ENCODE measurements at regions not wholly inside any gene's neighbourhood (a gene's known extent, or its start where the extent isn't known, plus 50 kb on each side); places are given as distances from the start of the nearest gene placed in this dataset.

DNA sequence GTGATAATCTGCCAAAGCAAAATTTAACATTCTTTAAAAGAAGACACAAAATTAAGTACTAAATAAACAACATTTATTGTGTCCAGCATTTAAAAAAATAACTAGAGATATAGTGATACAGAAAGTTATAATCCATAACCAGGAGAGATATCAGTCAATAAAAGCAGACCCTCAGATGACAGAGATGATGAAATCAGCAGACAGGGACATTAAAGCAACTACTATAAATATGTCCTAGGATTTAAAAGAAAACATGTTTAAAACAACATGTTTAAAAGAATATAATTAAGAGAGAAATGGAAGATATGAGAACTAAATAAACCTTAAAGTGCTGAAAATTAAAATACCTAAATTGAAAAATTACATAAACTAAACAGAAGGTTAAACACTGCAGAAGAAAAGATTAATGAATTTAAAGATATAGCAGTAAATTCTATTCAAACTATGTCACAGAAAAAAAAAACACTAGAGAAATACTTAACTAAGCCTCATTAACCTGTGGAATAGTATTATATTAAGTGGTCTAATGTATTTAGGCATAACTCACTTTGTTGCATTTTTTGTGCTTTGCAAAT is 261.2 kb upstream of the NR5A2 start:
- TF ChIP-seq, protein P1, sequence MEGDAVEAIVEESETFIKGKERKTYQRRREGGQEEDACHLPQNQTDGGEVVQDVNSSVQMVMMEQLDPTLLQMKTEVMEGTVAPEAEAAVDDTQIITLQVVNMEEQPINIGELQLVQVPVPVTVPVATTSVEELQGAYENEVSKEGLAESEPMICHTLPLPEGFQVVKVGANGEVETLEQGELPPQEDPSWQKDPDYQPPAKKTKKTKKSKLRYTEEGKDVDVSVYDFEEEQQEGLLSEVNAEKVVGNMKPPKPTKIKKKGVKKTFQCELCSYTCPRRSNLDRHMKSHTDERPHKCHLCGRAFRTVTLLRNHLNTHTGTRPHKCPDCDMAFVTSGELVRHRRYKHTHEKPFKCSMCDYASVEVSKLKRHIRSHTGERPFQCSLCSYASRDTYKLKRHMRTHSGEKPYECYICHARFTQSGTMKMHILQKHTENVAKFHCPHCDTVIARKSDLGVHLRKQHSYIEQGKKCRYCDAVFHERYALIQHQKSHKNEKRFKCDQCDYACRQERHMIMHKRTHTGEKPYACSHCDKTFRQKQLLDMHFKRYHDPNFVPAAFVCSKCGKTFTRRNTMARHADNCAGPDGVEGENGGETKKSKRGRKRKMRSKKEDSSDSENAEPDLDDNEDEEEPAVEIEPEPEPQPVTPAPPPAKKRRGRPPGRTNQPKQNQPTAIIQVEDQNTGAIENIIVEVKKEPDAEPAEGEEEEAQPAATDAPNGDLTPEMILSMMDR (IDR thresholded peaks at IDR 0.05): no peak
- no peak for DNase-seq (ENCODE audit: low spot score)
- ATAC-seq (ENCODE audit: insufficient number of reproducible peaks, low FRiP score, low read depth): no peak
- no peak overlapping the region for H3K4me3 ChIP-seq
- H3K27me3 ChIP-seq (replicated peaks; ENCODE audit: insufficient read depth): no peaks in the 10 kb centered on the region
- H3K4me1 ChIP-seq (ENCODE audit: control insufficient read depth in 1 of 2, low read depth in 2 of 2): no peaks in the 10 kb centered on the region
- no peak overlapping the region for H3K27ac ChIP-seq
- H3K36me3 ChIP-seq: no peaks in the 10 kb centered on the region
- peaks cover 13% of the 10 kb centered on the region for H3K9me3 ChIP-seq

DNA sequence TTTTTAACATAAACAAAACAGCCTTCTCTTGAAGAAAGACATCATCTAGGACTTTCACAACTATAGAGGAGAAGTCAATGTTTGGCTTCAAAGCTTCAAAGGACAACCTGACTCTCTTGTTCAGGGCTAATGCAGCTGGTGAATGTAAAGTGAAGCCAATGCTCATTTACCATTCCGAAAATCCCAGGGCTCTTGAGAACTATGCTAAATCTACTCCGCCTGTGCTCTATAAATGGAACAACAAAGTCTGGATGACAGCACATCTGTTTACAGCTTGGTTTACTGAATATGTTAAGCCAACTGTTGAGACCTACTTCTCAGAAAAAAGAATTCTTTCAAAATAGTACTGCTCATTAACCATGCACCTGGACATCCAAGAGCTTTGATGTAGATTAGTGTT is 259.8 kb upstream of the NR5A2 start:
- H3K9me3 ChIP-seq: peaks cover 13% of the 10 kb centered on the region
- no peaks in the 10 kb centered on the region for H3K4me1 ChIP-seq (ENCODE audit: control insufficient read depth in 1 of 2, low read depth in 2 of 2)
- TF ChIP-seq, protein P1 (IDR thresholded peaks at IDR 0.05): no peak
- DNase-seq (ENCODE audit: low spot score): no peak
- H3K36me3 ChIP-seq: no peaks in the 10 kb centered on the region
- ATAC-seq (ENCODE audit: insufficient number of reproducible peaks, low FRiP score, low read depth): no peak
- no peak overlapping the region for H3K4me3 ChIP-seq
- H3K27ac ChIP-seq: no peak overlapping the region
- no peaks in the 10 kb centered on the region for H3K27me3 ChIP-seq (replicated peaks; ENCODE audit: insufficient read depth)

DNA sequence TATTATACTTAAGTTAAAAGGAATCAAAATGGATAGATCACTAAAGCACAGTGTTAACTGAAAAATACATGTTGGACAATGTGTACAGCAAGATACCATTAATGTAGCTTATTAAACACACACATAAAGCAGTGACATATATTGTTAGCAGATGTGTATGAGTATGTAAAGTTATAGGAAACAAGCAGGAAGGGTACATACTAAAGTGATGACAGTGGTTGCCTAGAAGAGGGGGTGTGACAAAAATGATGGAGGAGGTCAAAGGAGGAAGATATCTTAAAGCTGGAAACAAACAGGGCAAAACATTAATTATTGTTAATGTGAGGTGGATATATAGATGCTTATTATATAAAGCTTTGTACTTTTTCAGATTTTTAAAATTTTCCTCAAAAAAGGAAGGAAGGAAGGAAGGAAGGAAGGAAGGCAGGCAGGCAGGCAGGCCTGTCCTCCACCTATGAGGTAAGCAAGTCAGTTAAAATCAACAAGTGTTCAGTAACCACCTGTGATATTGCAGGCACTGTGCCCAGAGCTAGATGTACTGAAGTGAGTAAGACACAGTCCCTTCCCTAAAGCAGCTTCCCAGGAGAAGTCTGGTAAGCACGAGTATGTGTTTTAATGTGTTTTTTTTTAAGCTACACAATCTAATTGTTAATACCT is 252.9 kb upstream of the NR5A2 start:
- Histone ChIP-seq H3K4me3 (no peak overlapping the region), H3K27me3 (replicated peaks; ENCODE audit: insufficient read depth) (no peaks in the 10 kb centered on the region), H3K27ac (no peak overlapping the region), H3K4me1 (ENCODE audit: control insufficient read depth in 1 of 2, low read depth in 2 of 2) (no peaks in the 10 kb centered on the region), H3K36me3 (no peaks in the 10 kb centered on the region), H3K9me3 (no peaks in the 10 kb centered on the region)
- no peak for ATAC-seq (ENCODE audit: insufficient number of reproducible peaks, low FRiP score, low read depth)
- TF ChIP-seq, protein P1 (IDR thresholded peaks at IDR 0.05): no peak
- no peak for DNase-seq (ENCODE audit: low spot score)

DNA sequence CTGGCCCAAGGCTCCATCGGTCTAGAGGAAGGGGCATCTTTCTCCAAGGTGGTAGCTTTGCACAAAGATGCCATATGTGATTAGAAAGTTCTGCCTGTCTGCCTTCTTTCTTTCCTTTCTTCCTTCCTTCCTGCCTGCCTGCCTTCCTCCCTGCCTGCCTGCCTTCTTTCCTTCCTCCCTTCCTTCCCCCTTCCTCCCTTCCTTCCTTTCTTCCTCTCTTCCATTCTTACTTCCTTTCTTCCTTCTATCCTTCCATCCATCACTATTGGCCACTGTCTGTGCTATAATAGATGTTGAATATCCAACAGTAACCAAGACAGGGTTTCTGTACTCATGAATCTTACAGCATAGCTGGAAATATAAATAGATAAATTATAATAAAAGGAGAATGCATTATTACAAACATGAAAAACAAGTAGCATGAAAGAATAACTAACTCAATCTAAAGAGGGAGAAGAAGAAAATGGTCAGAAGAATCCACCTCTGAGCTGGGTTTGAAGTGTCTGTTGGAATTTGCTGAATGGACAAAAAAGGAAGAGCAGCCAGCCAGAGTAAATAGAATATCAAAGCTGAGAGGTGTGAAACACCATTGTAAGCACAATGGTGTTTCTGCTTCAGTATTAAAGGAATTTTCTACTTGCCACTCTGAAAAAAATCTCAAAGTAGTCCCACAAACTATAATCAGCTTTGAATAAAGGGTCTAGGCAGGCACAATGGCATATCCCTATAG is 250.6 kb upstream of the NR5A2 start:
- Histone ChIP-seq H3K27me3 (replicated peaks; ENCODE audit: insufficient read depth) (no peaks in the 10 kb centered on the region), H3K4me3 (no peak overlapping the region), H3K36me3 (no peaks in the 10 kb centered on the region), H3K9me3 (no peaks in the 10 kb centered on the region), H3K27ac (no peak overlapping the region), H3K4me1 (ENCODE audit: control insufficient read depth in 1 of 2, low read depth in 2 of 2) (no peaks in the 10 kb centered on the region)
- ATAC-seq (ENCODE audit: insufficient number of reproducible peaks, low FRiP score, low read depth): no peak
- DNase-seq (ENCODE audit: low spot score): no peak
- TF ChIP-seq, protein P1 (IDR thresholded peaks at IDR 0.05): no peak

DNA sequence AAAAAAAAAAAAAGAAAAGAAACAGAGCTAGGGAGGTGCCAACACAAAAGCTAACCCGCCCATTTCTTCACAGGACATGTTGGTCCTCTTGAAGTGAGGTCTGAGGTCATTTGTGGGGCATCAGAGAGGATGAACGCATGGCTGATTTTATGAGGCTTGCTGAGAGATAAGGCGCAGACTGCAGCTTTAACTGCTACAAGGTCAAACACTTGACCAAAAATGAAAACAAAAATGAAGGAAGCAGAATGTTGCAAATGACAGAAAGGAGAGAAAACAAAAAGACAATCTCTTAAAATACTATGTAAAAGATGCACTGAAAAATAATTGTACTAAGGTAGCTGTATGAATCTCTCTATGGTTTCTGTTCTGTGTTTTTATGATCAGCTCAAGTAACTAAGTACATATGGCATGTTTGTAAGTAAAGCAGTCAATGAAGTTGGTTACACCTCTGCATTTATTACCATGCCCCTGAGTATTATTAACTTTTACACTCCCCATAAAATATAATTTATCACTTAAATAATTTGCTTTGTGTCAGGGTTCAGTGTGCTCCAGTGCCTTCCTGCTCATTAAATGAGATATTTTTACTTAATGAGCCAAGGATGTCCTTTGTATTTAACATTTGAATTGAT is 249.1 kb upstream of the NR5A2 start:
- H3K9me3 ChIP-seq: no peaks in the 10 kb centered on the region

More for the DNA sequence above, 249.1 kb upstream of the NR5A2 start:
- Histone ChIP-seq H3K4me1 (ENCODE audit: control insufficient read depth in 1 of 2, low read depth in 2 of 2) (no peaks in the 10 kb centered on the region), H3K36me3 (no peaks in the 10 kb centered on the region), H3K27ac (no peak overlapping the region), H3K4me3 (no peak overlapping the region), H3K27me3 (replicated peaks; ENCODE audit: insufficient read depth) (no peaks in the 10 kb centered on the region)
- ATAC-seq (ENCODE audit: insufficient number of reproducible peaks, low FRiP score, low read depth) (no peak), DNase-seq (ENCODE audit: low spot score) (no peak)
- TF ChIP-seq, protein P1 (IDR thresholded peaks at IDR 0.05): no peak

Measured in thoracic aorta (tissue), 2 donors.